GM13977 (cell line): ENCODE measurements at regions not wholly inside any gene's neighbourhood (a gene's known extent, or its start where the extent isn't known, plus 50 kb on each side); places are given as distances from the start of the nearest gene placed in this dataset.

Experiments
- DNase-seq: peaks from one replicate; pipeline ENCODE4 v3.0.0; 2012; ENCODE audit warnings: low spot score
- CTCF ChIP-seq: IDR thresholded peaks from 2 replicates; pipeline ENCODE4 v1.5.1; 2012; ENCODE audit warnings: mild to moderate bottlenecking, control low read depth; ENCODE audit not compliant: insufficient read depth; ENCODE audit errors: extremely low read depth, missing control alignments
- in situ Hi-C: fragments of 300-500 bp; cut with MboI; formaldehyde crosslinking; loops from one replicate; pipeline ENCODE4 v1.12.0; 2022; ENCODE audit warnings: low sequenced_read_pairs, low pct_unique_long_range_greater_than_20kb, mixed read lengths, inconsistent platforms; ENCODE audit not compliant: unreplicated experiment

- TF ChIP-seq CTCF = no peak
- no peak for DNase-seq
- in situ Hi-C loops = no loop called here
Measured at GRCh38 chr9:27943501-27943900, 370.2 kb upstream of the C9orf72 start.

- in situ Hi-C loops = no loop called here
- no peak for TF ChIP-seq CTCF
- DNase-seq = no peak
Measured at GRCh38 chr9:27945386-27945785, 372.1 kb upstream of the C9orf72 start.

- no peak for TF ChIP-seq CTCF
- in situ Hi-C loops = no loop called here
Measured at GRCh38 chr9:27950382-27950781, 377.1 kb upstream of the C9orf72 start.

GRCh38 chr9:27954858-27955257, 381.6 kb upstream of the C9orf72 start:
- TF ChIP-seq CTCF = no peak
- in situ Hi-C loops = no loop called here
- no peak for DNase-seq

More at GRCh38 chr9:27950382-27950781, 377.1 kb upstream of the C9orf72 start:
- no peak for DNase-seq

GRCh38 chr9:27963836-27964235, 390.6 kb upstream of the C9orf72 start:
- DNase-seq = no peak
- in situ Hi-C loops = no loop called here
- no peak for TF ChIP-seq CTCF

GRCh38 chr9:27967210-27967609, 393.9 kb upstream of the C9orf72 start:
- DNase-seq = no peak
- in situ Hi-C loops = no loop called here
- no peak for TF ChIP-seq CTCF

- in situ Hi-C loops = no loop called here
- no peak for TF ChIP-seq CTCF
- no peak for DNase-seq
Measured at GRCh38 chr9:27977931-27978330, 404.6 kb upstream of the C9orf72 start.
